H9 (cell line): ENCODE measurements at regions not wholly inside any gene's neighbourhood (a gene's known extent, or its start where the extent isn't known, plus 50 kb on each side); places are given as distances from the start of the nearest gene placed in this dataset.

Experiments used
- DNase-seq: peaks from one replicate; pipeline ENCODE4 v3.0.0-alpha.2; 2017
- H2AFZ ChIP-seq: one replicate; pipeline ENCODE4 v1.6.1; 2013; ENCODE audit warnings: mild to moderate bottlenecking, low read length, control low read depth, moderate library complexity
- H2AK5ac ChIP-seq: 2 replicates; pipeline ENCODE4 v1.6.1; 2013; ENCODE audit warnings: low read length, control low read depth, mixed read lengths; ENCODE audit not compliant: insufficient read length
- H2BK120ac ChIP-seq: one replicate; pipeline ENCODE4 v1.6.1; 2013; ENCODE audit warnings: low read depth, mild to moderate bottlenecking, low read length, control low read depth, inconsistent platforms; ENCODE audit not compliant: poor library complexity, severe bottlenecking
- H2BK12ac ChIP-seq: 2 replicates; pipeline ENCODE4 v1.6.1; 2013; ENCODE audit warnings: low read length, control low read depth, mixed read lengths, low read depth; ENCODE audit not compliant: insufficient read length
- H2BK15ac ChIP-seq: 2 replicates; pipeline ENCODE4 v1.6.1; 2013; ENCODE audit warnings: low read depth, low read length, control low read depth
- H2BK20ac ChIP-seq: one replicate; pipeline ENCODE4 v1.6.1; 2013; ENCODE audit warnings: low read depth, mild to moderate bottlenecking, low read length, control low read depth, inconsistent platforms; ENCODE audit not compliant: poor library complexity, severe bottlenecking
- H2BK5ac ChIP-seq: 2 replicates; pipeline ENCODE4 v1.6.1; 2013; ENCODE audit warnings: low read length, control low read depth, mixed read lengths; ENCODE audit not compliant: insufficient read length
- H3K14ac ChIP-seq: 2 replicates; pipeline ENCODE4 v1.6.1; 2013; ENCODE audit warnings: low read length, control low read depth; ENCODE audit not compliant: insufficient read depth
- H3K18ac ChIP-seq: 2 replicates; pipeline ENCODE4 v1.6.1; 2013; ENCODE audit warnings: low read depth, mild to moderate bottlenecking, mixed read lengths, low read length, control low read depth; ENCODE audit not compliant: insufficient read length
- H3K23ac ChIP-seq: 2 replicates; pipeline ENCODE4 v1.6.1; 2013; ENCODE audit warnings: low read length, control low read depth, mixed read lengths, low read depth; ENCODE audit not compliant: insufficient read length
- H3K23me2 ChIP-seq: 2 replicates; pipeline ENCODE4 v1.6.1; 2013; ENCODE audit warnings: low read depth, mild to moderate bottlenecking, mixed read lengths, low read length, control low read depth; ENCODE audit not compliant: insufficient read length, poor library complexity, severe bottlenecking
- H3K27ac ChIP-seq: 2 replicates; pipeline ENCODE4 v1.5.1; 2013; ENCODE audit warnings: low read length, control low read depth, mixed read lengths, low read depth; ENCODE audit not compliant: insufficient read length
- H3K27me3 ChIP-seq: 2 replicates; pipeline ENCODE4 v1.6.1; 2013; ENCODE audit warnings: low read length, control low read depth, inconsistent platforms; ENCODE audit not compliant: insufficient read depth
- H3K4ac ChIP-seq: 2 replicates; pipeline ENCODE4 v1.6.1; 2013; ENCODE audit warnings: low read depth, mild to moderate bottlenecking, control low read depth, inconsistent platforms, low read length, moderate library complexity
- H3K4me1 ChIP-seq: 2 replicates; pipeline ENCODE4 v1.6.1; 2013; ENCODE audit warnings: low read length, control low read depth, inconsistent platforms; ENCODE audit not compliant: insufficient read depth
- H3K4me2 ChIP-seq: 2 replicates; pipeline ENCODE4 v1.6.1; 2013; ENCODE audit warnings: low read length, control low read depth, mixed read lengths; ENCODE audit not compliant: insufficient read length, insufficient read depth
- H3K56ac ChIP-seq: 2 replicates; pipeline ENCODE4 v1.6.1; 2013; ENCODE audit warnings: low read depth, mild to moderate bottlenecking, mixed read lengths, low read length, control low read depth; ENCODE audit not compliant: insufficient read length
- H3K79me1 ChIP-seq: 2 replicates; pipeline ENCODE4 v1.6.1; 2013; ENCODE audit warnings: low read depth, mild to moderate bottlenecking, moderate library complexity, low read length, control low read depth, inconsistent platforms; ENCODE audit not compliant: insufficient read depth, poor library complexity, severe bottlenecking
- H3K79me2 ChIP-seq: 2 replicates; pipeline ENCODE4 v1.6.1; 2013; ENCODE audit warnings: low read length, control low read depth, inconsistent platforms; ENCODE audit not compliant: insufficient read depth
- H3K9ac ChIP-seq: 2 replicates; pipeline ENCODE4 v1.6.1; 2013; ENCODE audit warnings: low read length, control low read depth, mixed read lengths; ENCODE audit not compliant: insufficient read length; ENCODE audit errors: extremely low read depth
- H3K9me3 ChIP-seq: one replicate; pipeline ENCODE4 v1.6.1; 2013; ENCODE audit warnings: low read depth, low read length, inconsistent platforms; ENCODE audit not compliant: control insufficient read depth
- H3T11ph ChIP-seq: one replicate; pipeline ENCODE4 v1.6.1; 2013; ENCODE audit warnings: mild to moderate bottlenecking, low read length, control low read depth, inconsistent platforms
- H4K20me1 ChIP-seq: one replicate; pipeline ENCODE4 v1.6.1; 2013; ENCODE audit not compliant: control insufficient read depth, insufficient read length, insufficient read depth
- H4K5ac ChIP-seq: 2 replicates; pipeline ENCODE4 v1.6.1; 2013; ENCODE audit warnings: low read depth, mild to moderate bottlenecking, mixed read lengths, low read length, control low read depth; ENCODE audit not compliant: insufficient read length
- H4K8ac ChIP-seq: replicated peaks from 2 replicates; pipeline ENCODE4 v1.6.1; 2013; ENCODE audit warnings: low read length, control low read depth, mixed read lengths, low read depth; ENCODE audit not compliant: insufficient read length
- H4K91ac ChIP-seq: 2 replicates; pipeline ENCODE4 v1.6.1; 2013; ENCODE audit warnings: low read depth, mild to moderate bottlenecking, moderate library complexity, mixed read lengths, low read length, control low read depth; ENCODE audit not compliant: insufficient read length
- H3K27ac Mint-ChIP-seq, 3 experiments: 2 replicates in 2 of 3; 3 replicates in 1 of 3; pipeline ENCODE4 v1.8.0; 2020 to 2021; ENCODE audit warnings: mixed read lengths in 3 of 3, mild to moderate bottlenecking in 1 of 3, moderate library complexity in 1 of 3
- H3K27me3 Mint-ChIP-seq: 2 replicates; pipeline ENCODE4 v1.8.0; 2021; ENCODE audit warnings: low read depth, mild to moderate bottlenecking, moderate library complexity, mixed read lengths
- H3K36me3 Mint-ChIP-seq, 3 experiments: 2 replicates in 2 of 3; 3 replicates in 1 of 3; pipeline ENCODE4 v1.8.0; 2020 to 2021; ENCODE audit warnings: low read depth in 3 of 3, mixed read lengths in 3 of 3; ENCODE audit not compliant: insufficient read depth in 1 of 3
- H3K4me1 Mint-ChIP-seq, 2 experiments: 2 replicates each; pipeline ENCODE4 v1.8.0; 2020; ENCODE audit warnings: mixed read lengths in 2 of 2
- H3K4me3 Mint-ChIP-seq, 2 experiments: 2 replicates in 1 of 2; 3 replicates in 1 of 2; pipeline ENCODE4 v1.8.0; 2020 to 2021; ENCODE audit warnings: mild to moderate bottlenecking in 2 of 2, mixed read lengths in 2 of 2, moderate library complexity in 1 of 2
- H3K9me3 Mint-ChIP-seq, 2 experiments: 2 replicates in 1 of 2; 3 replicates in 1 of 2; pipeline ENCODE4 v1.8.0; 2020; ENCODE audit warnings: mild to moderate bottlenecking in 2 of 2, mixed read lengths in 2 of 2, moderate library complexity in 1 of 2
- CTCF ChIP-seq: fragments of 200-600 bp; sonication (generic); conservative IDR thresholded peaks from 3 replicates; pipeline ENCODE4 v1.8.0; 2021; ENCODE audit warnings: antibody characterized with exemption, mild to moderate bottlenecking
- WGBS: extraction: QIAGEN DNeasy Blood & Tissue Kit; methylation state at CpG from one replicate; pipeline ENCODE4 v1.1.7; 2013; ENCODE audit warnings: missing lambda C conversion rate, low lambda C conversion rate, mixed read lengths; ENCODE audit not compliant: insufficient read length; ENCODE audit errors: extremely low coverage; 5-methylcytosine and 5-hydroxymethylcytosine counted together

GRCh38 chr4:27717431-27717755, 856.8 kb downstream of the STIM2 start:
- Histone ChIP-seq H3K4me1 (no peaks in the 10 kb centered on the region), H3K56ac (no peak overlapping the region), H3K4me2 (no peak overlapping the region), H2BK120ac (no peak overlapping the region), H3K79me2 (no peaks in the 10 kb centered on the region), H2BK20ac (no peak overlapping the region), H3K79me1 (no peaks in the 10 kb centered on the region), H3K23ac (no peak overlapping the region), H2BK15ac (no peak overlapping the region), H4K5ac (no peak overlapping the region), H4K91ac (no peak overlapping the region), H2AK5ac (no peak overlapping the region), H4K8ac (no peak overlapping the region), H3T11ph (no peak overlapping the region), H3K18ac (no peak overlapping the region), H3K14ac (no peak overlapping the region), H2BK12ac (no peak overlapping the region), H3K4ac (no peak overlapping the region), H3K27me3 (no peaks in the 10 kb centered on the region), H3K9me3 (no peaks in the 10 kb centered on the region), H4K20me1 (no peaks in the 10 kb centered on the region), H3K23me2 (no peaks in the 10 kb centered on the region), H3K9ac (no peak overlapping the region), H2BK5ac (no peak overlapping the region), H2AFZ (no peak overlapping the region), H3K27ac (no peak overlapping the region)
- WGBS = no CpG with 5 or more reads among the region's 4 CpGs
- no peak for TF ChIP-seq CTCF
- Mint-ChIP-seq H3K36me3 (peaks cover 0 to 4% (median 3%) of the 10 kb centered on the region in 3 experiments; a peak in 2 of 7 replicates), H3K9me3 (no peaks in the 10 kb centered on the region; a peak in 1 of 5 replicates), H3K4me1 (no peaks in the 10 kb centered on the region), H3K27me3 (no peaks in the 10 kb centered on the region), H3K4me3 (no peak overlapping the region), H3K27ac (no peak overlapping the region)
- DNase-seq = no peak
